ENCODE measurements at regions not wholly inside any gene's neighbourhood (a gene's known extent, or its start where the extent isn't known, plus 50 kb on each side); places are given as distances from the start of the nearest gene placed in this dataset.
"Not testable (repeated sequence)": the region's sequence is repeated elsewhere in the genome, so short reads cannot be mapped to it uniquely, and the experiment has no call there.

DNA sequence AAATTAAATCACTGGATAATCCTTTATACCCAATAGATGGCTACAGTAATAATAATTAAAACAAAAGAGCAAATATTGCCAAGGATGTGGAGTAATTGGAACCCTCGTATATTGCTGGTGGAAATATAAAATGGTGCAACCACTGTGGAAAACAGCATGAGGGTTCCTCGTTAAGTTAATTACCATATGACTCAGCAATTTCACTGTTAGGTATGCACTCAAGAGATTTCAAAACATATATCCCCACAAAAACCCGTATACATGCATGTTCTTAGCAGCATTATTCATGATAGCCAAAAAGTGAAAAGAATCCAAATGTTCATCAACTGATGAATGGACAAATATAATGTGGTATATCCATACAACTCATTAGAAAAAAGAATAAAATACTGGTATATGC, 103.3 kb downstream of the TEX13C start:
- Mint-ChIP-seq H3K27ac (no peak overlapping the region), H3K27me3 (peaks cover 0 to 5% (median 0%) of the 10 kb centered on the region in 5 donors), H3K4me1 (no peaks in the 10 kb centered on the region), H3K36me3 (no peaks in the 10 kb centered on the region), H3K4me3 (no peak overlapping the region), H3K9me3 (no peaks in the 10 kb centered on the region)
- POLR2A ChIA-PET, result no interaction called here
- DNase-seq (no peak), ATAC-seq (no peak)

DNA sequence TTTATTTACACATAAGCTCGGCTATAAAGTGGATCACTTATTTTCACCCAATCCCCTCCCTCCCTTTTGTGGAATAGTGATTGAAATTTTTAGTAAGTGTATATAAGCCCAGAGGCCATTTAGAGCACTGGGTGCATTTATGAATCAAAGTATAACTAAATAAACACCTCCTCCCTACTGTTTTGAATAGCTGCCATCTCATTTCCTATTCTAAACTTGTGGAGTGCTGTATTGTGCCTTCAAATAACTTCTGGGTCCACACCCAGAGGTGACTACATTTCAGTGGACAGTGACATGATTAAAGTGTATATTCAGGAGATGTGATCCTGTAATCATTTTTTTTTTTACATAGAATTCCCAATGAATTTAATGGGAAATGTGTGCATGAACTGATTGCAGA, 104.9 kb downstream of the TEX13C start:
- no peaks in the 10 kb centered on the region for H3K9me3 Mint-ChIP-seq
- DNase-seq (no peak), ATAC-seq (no peak)
- H3K36me3 Mint-ChIP-seq, result no peaks in the 10 kb centered on the region
- H3K27ac Mint-ChIP-seq, result no peak overlapping the region
- POLR2A ChIA-PET, result no interaction called here
- H3K27me3 Mint-ChIP-seq, result peaks cover 0 to 5% (median 0%) of the 10 kb centered on the region in 5 donors
- H3K4me3 Mint-ChIP-seq, result no peak overlapping the region
- no peaks in the 10 kb centered on the region for H3K4me1 Mint-ChIP-seq

DNA sequence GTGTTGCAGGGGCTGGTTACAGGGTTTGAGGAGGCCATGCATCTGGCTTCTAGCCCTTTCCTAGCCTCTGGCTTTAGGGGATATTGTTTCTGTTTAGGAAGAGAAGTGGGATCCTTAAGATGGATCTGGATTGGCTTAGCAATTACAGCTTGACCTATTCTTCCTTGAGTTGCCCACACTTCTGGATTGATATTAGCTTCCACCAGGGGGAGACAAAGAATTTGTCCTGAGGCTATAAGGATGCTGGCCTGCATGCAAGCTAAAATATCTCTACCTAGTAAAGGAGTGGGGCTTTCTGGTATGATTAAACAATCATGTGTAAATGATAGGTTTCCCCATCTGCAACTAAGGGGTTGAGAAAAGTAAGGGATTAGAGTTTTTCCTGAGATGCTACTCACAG, 117.2 kb downstream of the TEX13C start:
- DNase-seq (no peak), ATAC-seq (no peak)
- no peak overlapping the region for H3K4me3 Mint-ChIP-seq
- no peaks in the 10 kb centered on the region for H3K4me1 Mint-ChIP-seq
- POLR2A ChIA-PET, result no interaction called here
- no peaks in the 10 kb centered on the region for H3K27me3 Mint-ChIP-seq
- H3K9me3 Mint-ChIP-seq, result peaks cover 0 to 11% (median 0%) of the 10 kb centered on the region in 9 donors
- no peak overlapping the region for H3K27ac Mint-ChIP-seq
- H3K36me3 Mint-ChIP-seq, result no peaks in the 10 kb centered on the region

DNA sequence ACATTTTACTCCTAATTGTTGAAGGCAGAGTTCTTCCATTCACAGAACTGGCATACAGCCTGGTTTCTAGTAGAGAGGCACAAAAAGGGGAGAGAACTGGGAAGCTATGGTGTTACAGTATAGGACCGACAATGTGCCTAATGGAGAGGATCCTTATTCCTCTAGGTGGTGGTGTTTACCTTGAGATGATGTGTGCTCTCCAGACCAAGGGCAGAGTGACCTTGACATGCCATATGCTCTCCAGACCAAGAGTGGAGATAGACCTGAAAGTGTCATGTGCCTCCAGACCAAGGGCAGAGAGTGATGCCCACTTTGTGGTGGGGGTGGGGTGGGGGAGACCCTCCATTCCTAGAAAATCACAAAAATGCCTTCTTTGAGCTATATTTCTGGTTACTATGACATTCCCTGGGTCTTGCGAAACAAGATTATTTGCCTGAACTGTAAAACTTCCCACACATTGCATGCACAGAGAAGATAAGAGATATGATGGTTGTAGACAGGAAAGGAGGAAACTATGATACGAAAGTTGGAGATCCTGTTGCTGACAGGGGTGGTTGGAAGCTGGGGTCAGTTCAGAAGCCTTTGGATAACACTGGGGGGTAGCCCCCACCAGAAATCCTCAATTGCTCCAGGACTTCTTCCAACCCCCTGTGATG, 119.7 kb downstream of the TEX13C start:
- DNase-seq (no peak), ATAC-seq (no peak)
- no peaks in the 10 kb centered on the region for H3K4me1 Mint-ChIP-seq
- POLR2A ChIA-PET, result no interaction called here
- H3K27me3 Mint-ChIP-seq, result no peaks in the 10 kb centered on the region
- peaks cover 0 to 11% (median 0%) of the 10 kb centered on the region in 9 donors for H3K9me3 Mint-ChIP-seq
- no peak overlapping the region for H3K4me3 Mint-ChIP-seq
- H3K36me3 Mint-ChIP-seq, result no peaks in the 10 kb centered on the region
- no peak overlapping the region for H3K27ac Mint-ChIP-seq

DNA sequence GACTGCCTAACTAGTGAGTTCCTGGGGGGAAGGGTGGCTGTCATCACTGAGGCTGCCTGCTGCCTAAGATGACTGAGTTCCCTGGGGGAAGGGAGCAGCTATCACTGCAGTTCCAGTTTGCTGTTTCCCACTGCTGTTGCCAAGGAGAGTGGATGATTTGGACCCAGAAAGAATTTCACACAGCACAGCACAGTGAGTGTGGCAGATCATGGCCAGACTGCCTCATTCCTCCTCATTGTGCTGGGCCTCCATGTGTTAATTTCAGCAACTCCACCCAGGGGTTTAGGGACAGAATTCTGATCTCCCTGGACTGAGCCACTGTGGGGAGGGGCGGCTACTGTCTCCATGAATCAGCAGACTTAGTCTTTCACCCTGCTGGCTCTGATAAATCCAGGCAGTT, 125.0 kb downstream of the TEX13C start:
- no peak for ATAC-seq
- Mint-ChIP-seq H3K27ac (no peak overlapping the region), H3K9me3 (peaks cover 0 to 25% (median 11%) of the 10 kb centered on the region in 9 donors), H3K27me3 (peaks cover 0 to 11% (median 0%) of the 10 kb centered on the region in 5 donors), H3K4me1 (no peaks in the 10 kb centered on the region), H3K36me3 (peaks cover 0 to 3% (median 0%) of the 10 kb centered on the region in 3 donors), H3K4me3 (no peak overlapping the region)
- no peak for DNase-seq
- POLR2A ChIA-PET, result no interaction called here

DNA sequence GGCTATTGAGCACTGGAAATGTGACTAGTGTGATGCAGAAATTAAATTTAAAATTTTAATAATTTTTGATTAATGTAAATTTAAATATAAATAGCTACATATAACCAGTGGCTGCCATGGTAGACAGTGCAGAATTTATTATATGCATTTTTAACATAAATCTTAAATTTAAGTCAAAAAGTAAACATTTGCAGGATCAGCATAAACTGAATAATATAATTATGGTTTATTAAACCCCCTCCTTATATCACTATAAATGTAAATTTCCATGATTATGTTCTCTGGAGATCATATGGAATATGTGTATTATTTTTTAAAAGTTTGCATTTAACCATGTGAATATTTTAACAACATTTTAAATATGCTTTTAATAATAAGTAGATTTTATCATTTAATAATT, 155.8 kb downstream of the TEX13C start:
- no peak for DNase-seq
- Mint-ChIP-seq H3K9me3 (no peaks in the 10 kb centered on the region), H3K27me3 (no peaks in the 10 kb centered on the region), H3K36me3 (no peaks in the 10 kb centered on the region), H3K4me3 (no peak overlapping the region), H3K4me1 (no peaks in the 10 kb centered on the region), H3K27ac (no peak overlapping the region)
- POLR2A ChIA-PET, result no interaction called here
- ATAC-seq, result no peak

DNA sequence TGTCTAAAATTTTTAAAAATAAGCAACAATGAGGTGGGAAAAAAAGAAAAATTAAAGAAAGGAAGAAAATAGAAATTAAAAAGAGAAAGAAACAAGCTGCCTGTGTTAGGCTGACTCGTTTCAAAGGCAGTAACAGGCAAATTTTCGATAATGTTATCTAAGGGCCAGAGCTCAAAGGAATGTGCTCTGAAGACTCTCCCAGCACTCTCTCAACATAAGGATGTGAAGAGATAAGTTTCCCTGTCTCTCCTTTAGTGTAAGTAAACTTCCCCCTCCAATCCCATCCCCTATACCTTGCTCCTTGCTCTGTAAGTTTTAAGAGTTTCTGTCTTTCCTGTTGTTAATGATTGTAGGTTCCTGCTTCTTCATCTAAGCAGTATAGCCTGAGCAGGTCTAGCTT, 172.8 kb downstream of the TEX13C start:
- ATAC-seq, result no peak

DNA sequence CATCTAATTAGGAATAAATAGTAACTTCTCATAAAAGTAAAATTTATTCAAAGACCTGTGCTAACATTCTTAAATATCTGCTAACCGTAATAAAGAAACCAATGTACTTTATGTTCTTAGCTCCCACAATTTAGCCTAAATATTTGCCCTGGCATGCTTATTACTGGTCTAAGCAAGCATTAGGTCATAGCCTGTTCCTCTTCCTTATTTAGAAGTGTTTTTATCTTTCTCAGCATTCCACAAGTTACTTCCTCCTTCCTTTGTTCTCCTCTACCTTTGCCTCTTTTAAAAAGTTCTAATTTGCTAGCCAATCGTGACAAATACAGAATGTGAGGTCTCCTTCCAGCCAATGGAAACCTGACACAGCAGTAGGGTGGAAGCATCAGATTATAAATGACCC, 173.3 kb downstream of the TEX13C start:
- H3K4me1 Mint-ChIP-seq, POLR2A ChIA-PET, ATAC-seq: not testable (repeated sequence)

More for the DNA sequence above, 172.8 kb downstream of the TEX13C start:
- Mint-ChIP-seq H3K36me3 (no peaks in the 10 kb centered on the region), H3K27ac (no peak overlapping the region), H3K27me3 (no peaks in the 10 kb centered on the region), H3K4me1 (no peaks in the 10 kb centered on the region), H3K9me3 (no peaks in the 10 kb centered on the region), H3K4me3 (no peak overlapping the region)
- POLR2A ChIA-PET, result no interaction called here
- no peak for DNase-seq

DNA sequence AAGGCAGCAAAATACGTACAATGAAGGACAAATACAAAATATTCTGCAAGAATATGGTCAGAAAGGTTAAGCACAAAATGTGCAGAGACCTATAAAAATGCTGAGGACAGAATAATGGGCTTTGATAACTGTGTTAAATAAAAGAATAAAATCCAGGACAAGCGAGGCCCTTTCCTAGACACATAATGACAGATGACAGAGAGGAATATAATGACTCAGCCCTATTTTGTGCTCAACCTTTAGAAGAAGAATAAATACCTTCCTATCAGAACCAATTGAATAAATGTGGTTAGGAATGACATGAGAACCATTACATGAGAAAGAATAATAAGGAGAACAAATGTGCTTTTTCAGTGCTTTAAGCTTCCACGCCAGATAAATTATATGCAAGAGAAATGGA, 178.0 kb downstream of the TEX13C start:
- Mint-ChIP-seq H3K36me3 (no peaks in the 10 kb centered on the region), H3K9me3 (peaks cover 0 to 5% (median 0%) of the 10 kb centered on the region in 9 donors), H3K4me3 (no peak overlapping the region), H3K4me1 (no peaks in the 10 kb centered on the region), H3K27ac (no peak overlapping the region), H3K27me3 (no peaks in the 10 kb centered on the region)
- POLR2A ChIA-PET, result no interaction called here
- DNase-seq (no peak), ATAC-seq (no peak)

More for the DNA sequence above, 173.3 kb downstream of the TEX13C start:
- H3K4me3 Mint-ChIP-seq, H3K9me3 Mint-ChIP-seq, H3K36me3 Mint-ChIP-seq, H3K27me3 Mint-ChIP-seq, DNase-seq, H3K27ac Mint-ChIP-seq: not testable (repeated sequence)

DNA sequence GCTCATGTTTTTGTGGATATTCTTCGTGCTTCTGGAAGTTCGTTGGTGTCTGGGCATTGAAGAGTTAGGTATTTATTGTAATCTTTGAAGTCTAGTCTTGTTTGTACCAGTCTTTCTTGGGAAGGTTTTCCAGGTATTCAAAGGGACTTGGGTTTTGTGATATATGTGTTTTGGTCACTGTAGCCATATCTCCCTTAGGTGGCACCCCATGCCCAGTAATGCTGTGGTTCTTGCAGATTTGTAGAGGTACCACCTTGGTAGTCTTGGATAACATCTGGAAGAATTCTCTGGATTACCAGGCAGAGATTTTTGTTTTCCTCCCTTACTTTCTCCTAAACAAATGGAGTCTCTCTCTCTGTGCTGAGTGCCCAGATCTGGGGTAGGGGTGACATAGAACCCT, 184.1 kb downstream of the TEX13C start:
- DNase-seq, result no peak
- ATAC-seq, result no peak
- H3K27me3 Mint-ChIP-seq, result peaks cover 0 to 3% (median 0%) of the 10 kb centered on the region in 5 donors
- no peaks in the 10 kb centered on the region for H3K4me1 Mint-ChIP-seq
- H3K4me3 Mint-ChIP-seq, result no peak overlapping the region
- H3K36me3 Mint-ChIP-seq, result peaks cover 0 to 5% (median 0%) of the 10 kb centered on the region in 3 donors
- H3K9me3 Mint-ChIP-seq, result peaks cover 0 to 15% (median 2%) of the 10 kb centered on the region in 9 donors
- POLR2A ChIA-PET, result no interaction called here
- H3K27ac Mint-ChIP-seq, result no peak overlapping the region

DNA sequence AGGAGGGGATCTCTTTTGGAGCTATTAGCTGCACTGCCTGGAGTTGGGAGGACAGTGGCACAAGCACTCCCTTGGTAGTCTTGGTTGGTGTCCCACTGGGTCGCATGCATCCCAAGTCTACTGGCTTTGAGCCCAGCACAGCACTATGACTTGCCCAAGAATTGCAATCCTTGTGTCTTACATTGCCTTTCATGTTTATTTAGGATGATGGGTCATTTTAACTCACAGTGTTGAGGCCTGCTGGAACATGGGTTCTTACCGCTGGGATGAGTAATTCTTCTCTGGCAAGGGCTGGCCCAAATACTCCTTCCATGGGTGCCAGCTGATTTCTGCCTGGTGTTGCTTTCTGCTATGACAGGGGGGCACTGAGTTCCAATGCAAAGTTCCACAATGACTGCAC, 185.5 kb downstream of the TEX13C start:
- peaks cover 0 to 5% (median 0%) of the 10 kb centered on the region in 3 donors for H3K36me3 Mint-ChIP-seq
- H3K4me1 Mint-ChIP-seq, result no peaks in the 10 kb centered on the region
- no peak overlapping the region for H3K27ac Mint-ChIP-seq
- POLR2A ChIA-PET, result no interaction called here
- H3K27me3 Mint-ChIP-seq, result peaks cover 0 to 3% (median 0%) of the 10 kb centered on the region in 5 donors
- ATAC-seq (no peak), DNase-seq (no peak)
- no peak overlapping the region for H3K4me3 Mint-ChIP-seq
- H3K9me3 Mint-ChIP-seq, result peaks cover 0 to 15% (median 2%) of the 10 kb centered on the region in 9 donors

DNA sequence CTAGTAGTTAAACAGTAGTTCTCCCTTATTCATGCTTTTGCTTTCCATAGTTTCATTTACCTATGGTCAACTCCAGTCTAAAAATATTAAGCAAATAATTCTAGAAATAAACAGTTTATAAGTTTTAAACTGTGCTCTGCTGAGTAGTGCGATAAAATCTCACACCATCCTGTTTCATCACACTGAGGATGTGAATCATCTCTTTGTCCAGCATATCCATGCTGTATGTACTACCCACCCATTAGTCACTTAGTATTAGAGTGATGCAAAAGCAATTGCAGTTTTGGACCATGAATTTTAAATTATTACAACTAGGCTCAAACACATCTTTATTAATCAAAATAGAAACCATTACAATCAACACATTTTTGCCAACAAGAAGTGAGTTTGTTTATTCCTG, 187.4 kb downstream of the TEX13C start:
- DNase-seq, result no peak
- Mint-ChIP-seq H3K9me3 (peaks cover 0 to 12% (median 1%) of the 10 kb centered on the region in 9 donors), H3K4me1 (no peaks in the 10 kb centered on the region), H3K27ac (no peak overlapping the region), H3K36me3 (peaks cover 0 to 5% (median 0%) of the 10 kb centered on the region in 3 donors), H3K4me3 (no peak overlapping the region), H3K27me3 (peaks cover 0 to 3% (median 0%) of the 10 kb centered on the region in 5 donors)
- ATAC-seq, result no peak
- POLR2A ChIA-PET, result no interaction called here

DNA sequence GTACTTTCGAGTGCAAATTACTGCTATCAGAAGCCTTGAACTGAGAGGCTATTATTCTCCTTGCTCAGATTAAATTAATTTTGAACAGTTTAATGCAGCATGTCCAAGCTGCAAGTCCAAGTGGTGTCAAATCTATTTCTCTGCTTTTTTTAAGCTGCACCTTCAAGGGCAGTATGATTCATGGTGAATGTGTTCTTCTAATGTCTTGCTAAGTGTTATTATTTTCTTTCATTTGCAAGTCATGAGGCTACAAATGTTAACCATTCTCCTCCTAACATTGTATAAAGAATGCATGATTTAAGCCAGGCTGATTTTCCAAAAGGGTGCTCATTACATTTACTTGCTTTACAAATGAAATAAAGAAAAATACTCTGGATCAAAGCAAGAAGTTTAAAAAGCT, 200.4 kb downstream of the TEX13C start:
- no peak for ATAC-seq
- Mint-ChIP-seq H3K9me3 (peaks cover 0 to 2% (median 0%) of the 10 kb centered on the region in 9 donors), H3K27ac (no peak overlapping the region), H3K4me3 (no peak overlapping the region), H3K27me3 (no peaks in the 10 kb centered on the region), H3K36me3 (no peaks in the 10 kb centered on the region), H3K4me1 (no peaks in the 10 kb centered on the region)
- POLR2A ChIA-PET, result no interaction called here
- DNase-seq, result no peak

DNA sequence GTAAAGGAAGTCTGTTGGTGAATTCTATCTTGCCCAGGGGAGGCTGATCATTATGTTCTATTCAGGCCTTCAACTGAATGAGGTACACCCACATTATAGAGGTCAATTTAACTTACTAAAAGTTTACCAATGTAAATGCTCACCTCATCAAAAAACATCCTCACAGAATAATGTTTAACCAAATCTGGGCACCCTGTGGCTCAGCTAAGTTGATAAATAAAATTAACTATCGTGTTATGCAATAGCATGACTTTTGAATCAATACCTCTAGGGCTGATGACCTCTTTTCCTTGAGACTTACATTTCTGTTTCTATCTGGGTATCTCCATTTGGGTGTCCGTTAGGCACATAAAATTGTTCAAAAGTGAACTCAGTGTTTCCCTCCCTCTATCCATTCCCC, 203.1 kb downstream of the TEX13C start:
- Mint-ChIP-seq H3K4me3 (no peak overlapping the region), H3K4me1 (no peaks in the 10 kb centered on the region), H3K36me3 (no peaks in the 10 kb centered on the region), H3K9me3 (peaks cover 0 to 10% (median 0%) of the 10 kb centered on the region in 9 donors), H3K27me3 (no peaks in the 10 kb centered on the region), H3K27ac (no peak overlapping the region)
- no peak for ATAC-seq
- DNase-seq, result no peak
- POLR2A ChIA-PET, result no interaction called here

Measured in naive thymus-derived CD8-positive, alpha-beta T cell (primary cell).